WTC11 (cell line): ENCODE measurements at regions not wholly inside any gene's neighbourhood (a gene's known extent, or its start where the extent isn't known, plus 50 kb on each side); places are given as distances from the start of the nearest gene placed in this dataset.

ENCODE experiments used
- ATAC-seq: fragments of 200-7000 bp; cut with Tn5 transposase; 2 replicates; pipeline ENCODE4 v1.10.0; 2021; ENCODE audit warnings: mild to moderate bottlenecking, moderate library complexity
- CTCF ChIA-PET: fragments of 300-600 bp; sonication (Branson Sonifier 250); formaldehyde crosslinking; loops from one replicate; lab custom pipeline; 2021; ENCODE audit warnings: antibody characterized with exemption; lab: Charles Lee
- POLR2A ChIA-PET: fragments of 350-600 bp; sonication (Branson Sonifier 250); formaldehyde crosslinking; loops from one replicate; lab custom pipeline; 2021; ENCODE audit warnings: antibody characterized with exemption; lab: Charles Lee
- DNase-seq: peaks from one replicate; pipeline ENCODE4 v3.0.0; 2021; ENCODE audit warnings: low spot score
- H3K27ac Mint-ChIP-seq: 2 replicates; pipeline ENCODE4 v1.8.0; 2021; ENCODE audit warnings: mixed read lengths
- H3K27me3 Mint-ChIP-seq: 2 replicates; pipeline ENCODE4 v1.8.0; 2021; ENCODE audit warnings: low read depth, mild to moderate bottlenecking, moderate library complexity, mixed read lengths
- H3K36me3 Mint-ChIP-seq: 2 replicates; pipeline ENCODE4 v1.8.0; 2021; ENCODE audit warnings: mixed read lengths
- H3K4me1 Mint-ChIP-seq: 2 replicates; pipeline ENCODE4 v1.8.0; 2022; ENCODE audit warnings: mixed read lengths
- H3K4me3 Mint-ChIP-seq: 2 replicates; pipeline ENCODE4 v1.8.0; 2021; ENCODE audit warnings: mild to moderate bottlenecking, moderate library complexity, mixed read lengths
- H3K9me3 Mint-ChIP-seq: 2 replicates; pipeline ENCODE4 v1.8.0; 2021; ENCODE audit warnings: mixed read lengths
- AFF4 ChIP-seq: sonication (generic); formaldehyde crosslinking; IDR thresholded peaks from 2 replicates; pipeline ENCODE4 v1.8.1; 2023; ENCODE audit warnings: mild to moderate bottlenecking, missing genetic modification reagents, borderline replicate concordance
- ATF1 ChIP-seq: sonication (generic); formaldehyde crosslinking; IDR thresholded peaks from 2 replicates; pipeline ENCODE4 v1.8.1; 2023; ENCODE audit warnings: mild to moderate bottlenecking, moderate library complexity, missing genetic modification reagents
- CBFB ChIP-seq: sonication (generic); formaldehyde crosslinking; IDR thresholded peaks from 2 replicates; pipeline ENCODE4 v1.8.1; 2022; ENCODE audit warnings: mild to moderate bottlenecking, low read depth, missing genetic modification reagents
- CDX4 ChIP-seq: fragments of 250-450 bp; sonication (Bioruptor Pico); IDR thresholded peaks from 2 replicates; pipeline ENCODE4 v1.9.0; 2021; ENCODE audit warnings: moderate library complexity, mild to moderate bottlenecking, inconsistent platforms, borderline replicate concordance
- CTCF ChIP-seq: fragments of 200-600 bp; IDR thresholded peaks from 2 replicates; pipeline ENCODE4 v1.8.0; 2022; ENCODE audit warnings: antibody characterized with exemption
- ELF4 ChIP-seq: sonication (generic); formaldehyde crosslinking; IDR thresholded peaks from 2 replicates; pipeline ENCODE4 v1.8.1; 2022; ENCODE audit warnings: low read depth, mild to moderate bottlenecking, moderate library complexity, missing genetic modification reagents
- ETV6 ChIP-seq: sonication (generic); formaldehyde crosslinking; IDR thresholded peaks from 2 replicates; pipeline ENCODE4 v1.8.1; 2022; ENCODE audit warnings: mild to moderate bottlenecking, missing genetic modification reagents
- FOXK1 ChIP-seq: sonication (generic); formaldehyde crosslinking; IDR thresholded peaks from 2 replicates; pipeline ENCODE4 v1.8.0; 2022; ENCODE audit warnings: mild to moderate bottlenecking, moderate library complexity, missing genetic modification reagents
- IRF1 ChIP-seq: sonication (generic); formaldehyde crosslinking; IDR thresholded peaks from 2 replicates; pipeline ENCODE4 v1.8.0; 2023; ENCODE audit warnings: missing genetic modification reagents
- IRF2 ChIP-seq: sonication (generic); formaldehyde crosslinking; IDR thresholded peaks from 2 replicates; pipeline ENCODE4 v1.8.0; 2022; ENCODE audit warnings: low read depth, missing genetic modification reagents, borderline replicate concordance
- MLX ChIP-seq: sonication (generic); formaldehyde crosslinking; IDR thresholded peaks from 2 replicates; pipeline ENCODE4 v1.8.1; 2023; ENCODE audit warnings: mild to moderate bottlenecking, missing genetic modification reagents, moderate library complexity
- SMAD3 ChIP-seq: sonication (generic); formaldehyde crosslinking; IDR thresholded peaks from 2 replicates; pipeline ENCODE4 v1.8.0; 2022; ENCODE audit warnings: missing genetic modification reagents, mild to moderate bottlenecking, borderline replicate concordance
- TEAD1 ChIP-seq: sonication (generic); formaldehyde crosslinking; IDR thresholded peaks from 2 replicates; pipeline ENCODE4 v1.8.0; 2022; ENCODE audit warnings: mild to moderate bottlenecking, missing genetic modification reagents
- TEAD4 ChIP-seq: sonication (generic); formaldehyde crosslinking; IDR thresholded peaks from 2 replicates; pipeline ENCODE4 v1.8.0; 2022; ENCODE audit warnings: mild to moderate bottlenecking, missing genetic modification reagents
- USF2 ChIP-seq: sonication (generic); formaldehyde crosslinking; IDR thresholded peaks from 2 replicates; pipeline ENCODE4 v1.8.1; 2023; ENCODE audit warnings: mild to moderate bottlenecking, missing genetic modification reagents, moderate library complexity
- ZNF232 ChIP-seq: sonication (generic); formaldehyde crosslinking; IDR thresholded peaks from 2 replicates; pipeline ENCODE4 v1.8.0; 2022; ENCODE audit warnings: mild to moderate bottlenecking, missing genetic modification reagents
- ZNF263 ChIP-seq: sonication (generic); formaldehyde crosslinking; IDR thresholded peaks from 2 replicates; pipeline ENCODE4 v1.8.1; 2022; ENCODE audit warnings: low read depth, mild to moderate bottlenecking, moderate library complexity, missing genetic modification reagents
- ZNF416 ChIP-seq: fragments of 250-450 bp; sonication (Bioruptor Pico); IDR thresholded peaks from 2 replicates; pipeline ENCODE4 v1.9.0; 2021; ENCODE audit warnings: mild to moderate bottlenecking, inconsistent platforms
- ZNF423 ChIP-seq: fragments of 250-450 bp; sonication (Bioruptor Pico); IDR thresholded peaks from 2 replicates; pipeline ENCODE4 v2.1.2; 2022; ENCODE audit warnings: mild to moderate bottlenecking, moderate library complexity
- ZNF425 ChIP-seq: fragments of 250-450 bp; sonication (Bioruptor Pico); conservative IDR thresholded peaks from 2 replicates; pipeline ENCODE4 v1.9.0; 2021; ENCODE audit warnings: mild to moderate bottlenecking
- ZNF671 ChIP-seq: fragments of 250-450 bp; sonication (Bioruptor Pico); IDR thresholded peaks from 2 replicates; pipeline ENCODE4 v1.8.0; 2021; ENCODE audit warnings: mild to moderate bottlenecking
- ZSCAN18 ChIP-seq: fragments of 250-450 bp; sonication (Bioruptor Pico); IDR thresholded peaks from 2 replicates; pipeline ENCODE4 v2.1.2; 2022; ENCODE audit warnings: mild to moderate bottlenecking, moderate library complexity

- TF ChIP-seq MLX (no peak), ZNF671 (no peak), AFF4 (CRISPR knock-in tag) (no peak), ZNF263 (no peak), SMAD3 (CRISPR knock-in tag) (no peak), ZSCAN18 (CRISPR knock-in tag) (no peak), IRF2 (CRISPR knock-in tag) (no peak), ETV6 (CRISPR knock-in tag) (peak; percentile 49; the same call in 1 of the 2 replicates), ZNF232 (no peak), ELF4 (CRISPR knock-in tag) (no peak), ATF1 (CRISPR knock-in tag) (no peak), ZNF423 (CRISPR knock-in tag) (no peak), USF2 (CRISPR knock-in tag) (peak; percentile 60)
Observed at GRCh38 chr16:85330694-85331188, 218.5 kb upstream of the CIBAR2 start (continued).

GRCh38 chr16:85331688-85332087 lies 219.4 kb upstream of the CIBAR2 start:
- H3K4me1 Mint-ChIP-seq, result peaks cover 75% of the 10 kb centered on the region
- ChIA-PET POLR2A (no interaction called here), CTCF (interaction anchor here (0.7 to 3.1 kb wide), 14 partner anchors 10 to 217 kb away, joined by 3 to 21 read pairs (median 7); no protein-coding TSS in a partner anchor)
- no peak for DNase-seq
- H3K36me3 Mint-ChIP-seq, result no peaks in the 10 kb centered on the region
- H3K4me3 Mint-ChIP-seq, result no peak overlapping the region
- peaks cover 61% of the 10 kb centered on the region for H3K27me3 Mint-ChIP-seq
- ATAC-seq, result no peak
- no peak overlapping the region for H3K27ac Mint-ChIP-seq
- no peaks in the 10 kb centered on the region for H3K9me3 Mint-ChIP-seq
- TF ChIP-seq ZNF416 (CRISPR knock-in tag), result no peak
- no peak for TF ChIP-seq CDX4
- no peak for TF ChIP-seq ZNF263
- no peak for TF ChIP-seq FOXK1 (CRISPR knock-in tag)
- no peak for TF ChIP-seq TEAD1 (CRISPR knock-in tag)
- TF ChIP-seq CTCF, result no peak
- no peak for TF ChIP-seq IRF1 (CRISPR knock-in tag)
- TF ChIP-seq MLX, result no peak
- no peak for TF ChIP-seq TEAD4 (CRISPR knock-in tag)
- TF ChIP-seq ZNF425 (CRISPR knock-in tag), result no peak
- no peak for TF ChIP-seq ETV6 (CRISPR knock-in tag)
- no peak for TF ChIP-seq CBFB (CRISPR knock-in tag)
